AG09309 (cell line): ENCODE measurements at regions not wholly inside any gene's neighbourhood (a gene's known extent, or its start where the extent isn't known, plus 50 kb on each side); places are given as distances from the start of the nearest gene placed in this dataset.
"Not testable (repeated sequence)": the region's sequence is repeated elsewhere in the genome, so short reads cannot be mapped to it uniquely, and the experiment has no call there.

Experiments
- DNase-seq: peaks from one replicate; pipeline ENCODE4 v3.0.0-alpha.2; 2010; ENCODE audit warnings: low read depth
- H3K4me3 ChIP-seq: 2 replicates; pipeline ENCODE4 v1.5.1; 2011; ENCODE audit warnings: mild to moderate bottlenecking, low read depth, low read length, moderate library complexity; ENCODE audit not compliant: control insufficient read depth
- TF ChIP-seq, protein P1 (sequence below): IDR thresholded peaks from 2 replicates; pipeline ENCODE4 v1.5.1; 2011; ENCODE audit warnings: mild to moderate bottlenecking, low read depth, low read length, inconsistent platforms; ENCODE audit not compliant: insufficient read depth, control insufficient read depth; ENCODE audit errors: missing control alignments

DNA sequence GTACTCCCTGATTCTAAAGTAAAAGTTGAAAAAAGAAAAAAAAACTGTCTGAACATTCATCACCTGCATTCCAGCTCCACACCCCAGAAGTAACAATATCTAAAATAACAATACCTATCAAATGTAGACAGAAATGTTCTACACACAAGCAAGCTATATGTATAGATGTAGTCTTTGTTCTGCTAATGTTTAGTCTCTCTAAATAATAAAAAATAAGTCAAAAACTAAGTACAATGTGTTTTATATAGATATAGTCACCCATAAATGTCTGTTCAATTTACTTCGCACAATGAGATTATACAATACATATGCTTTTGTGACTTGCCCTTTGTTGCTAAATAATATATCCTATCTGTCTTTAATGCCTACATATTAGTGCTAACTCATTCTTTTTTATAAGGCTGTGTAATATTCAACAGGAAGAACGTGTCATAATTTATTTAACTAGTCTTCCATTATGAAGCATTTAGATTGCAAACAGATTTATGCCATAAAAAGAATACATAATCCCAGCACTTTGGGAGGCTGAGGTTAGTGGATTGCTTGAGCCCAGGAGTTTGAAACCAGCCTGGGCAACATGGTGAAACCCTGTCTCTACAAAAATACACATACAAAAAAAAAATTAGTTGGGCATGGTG is 216.2 kb upstream of the ZNF217 start:
- no peak for DNase-seq
- H3K4me3 ChIP-seq: no peak overlapping the region
- TF ChIP-seq, protein P1, sequence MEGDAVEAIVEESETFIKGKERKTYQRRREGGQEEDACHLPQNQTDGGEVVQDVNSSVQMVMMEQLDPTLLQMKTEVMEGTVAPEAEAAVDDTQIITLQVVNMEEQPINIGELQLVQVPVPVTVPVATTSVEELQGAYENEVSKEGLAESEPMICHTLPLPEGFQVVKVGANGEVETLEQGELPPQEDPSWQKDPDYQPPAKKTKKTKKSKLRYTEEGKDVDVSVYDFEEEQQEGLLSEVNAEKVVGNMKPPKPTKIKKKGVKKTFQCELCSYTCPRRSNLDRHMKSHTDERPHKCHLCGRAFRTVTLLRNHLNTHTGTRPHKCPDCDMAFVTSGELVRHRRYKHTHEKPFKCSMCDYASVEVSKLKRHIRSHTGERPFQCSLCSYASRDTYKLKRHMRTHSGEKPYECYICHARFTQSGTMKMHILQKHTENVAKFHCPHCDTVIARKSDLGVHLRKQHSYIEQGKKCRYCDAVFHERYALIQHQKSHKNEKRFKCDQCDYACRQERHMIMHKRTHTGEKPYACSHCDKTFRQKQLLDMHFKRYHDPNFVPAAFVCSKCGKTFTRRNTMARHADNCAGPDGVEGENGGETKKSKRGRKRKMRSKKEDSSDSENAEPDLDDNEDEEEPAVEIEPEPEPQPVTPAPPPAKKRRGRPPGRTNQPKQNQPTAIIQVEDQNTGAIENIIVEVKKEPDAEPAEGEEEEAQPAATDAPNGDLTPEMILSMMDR: no peak

DNA sequence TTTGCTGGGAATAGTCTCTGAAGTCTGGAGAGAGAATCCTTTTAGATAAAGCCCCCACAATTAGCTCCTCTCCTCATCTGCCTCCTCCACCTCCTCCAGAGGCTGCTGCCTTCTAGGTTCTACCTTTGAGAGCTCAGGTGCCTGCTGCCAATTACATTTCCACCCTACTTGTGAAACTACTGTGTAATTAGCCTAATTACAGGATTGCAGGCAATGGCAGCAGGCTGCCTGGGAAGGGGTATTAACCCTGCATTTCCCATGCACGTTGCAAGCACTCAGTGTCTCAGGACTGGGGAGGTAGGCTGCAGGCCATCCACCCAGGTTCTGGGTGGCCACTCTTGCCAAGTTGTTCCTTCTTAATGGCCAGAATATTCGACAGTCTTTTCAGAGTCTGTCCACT is 215.6 kb upstream of the ZNF217 start:
- TF ChIP-seq, protein P1: no peak
- H3K4me3 ChIP-seq: no peak overlapping the region
- no peak for DNase-seq

DNA sequence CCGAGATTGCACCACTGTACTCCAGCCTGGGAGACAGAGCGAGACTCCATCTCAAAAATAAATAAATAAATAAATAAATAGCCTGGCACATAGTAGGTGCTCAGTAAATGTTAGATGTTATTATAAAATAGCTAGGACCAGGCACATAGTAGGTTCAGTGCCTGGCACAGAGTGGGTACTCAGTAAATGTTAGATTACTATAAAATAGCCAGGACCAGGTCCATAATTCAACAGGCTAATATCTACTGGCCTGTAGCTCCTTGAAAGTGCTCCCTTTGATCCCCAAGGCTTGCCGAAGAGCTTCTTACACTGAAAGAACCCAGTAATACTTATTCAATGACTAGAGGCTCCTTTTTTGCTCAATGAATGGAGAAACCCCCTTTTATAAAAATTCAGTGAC is 215.1 kb upstream of the ZNF217 start:
- TF ChIP-seq, protein P1: no peak
- no peak for DNase-seq
- no peak overlapping the region for H3K4me3 ChIP-seq

DNA sequence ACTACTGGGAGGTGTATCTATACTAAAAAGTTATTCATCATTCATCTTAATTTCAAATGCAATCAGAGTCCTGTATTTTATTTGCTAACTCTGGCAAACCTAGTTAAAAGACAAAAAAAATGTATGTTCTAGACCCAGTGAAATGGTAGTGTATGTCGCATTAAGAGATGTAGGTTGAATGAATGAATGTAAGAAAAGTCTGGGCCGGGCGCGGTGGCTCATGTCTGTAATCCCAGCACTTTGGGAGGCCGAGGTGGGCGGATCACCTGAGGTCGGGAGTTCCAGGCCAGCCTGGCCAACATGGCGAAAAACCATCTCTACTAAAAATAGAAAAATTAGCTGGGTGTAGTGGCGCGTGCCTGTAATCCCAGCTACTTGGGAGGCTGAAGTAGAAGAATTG is 214.7 kb upstream of the ZNF217 start:
- not testable (repeated sequence) for DNase-seq, H3K4me3 ChIP-seq

DNA sequence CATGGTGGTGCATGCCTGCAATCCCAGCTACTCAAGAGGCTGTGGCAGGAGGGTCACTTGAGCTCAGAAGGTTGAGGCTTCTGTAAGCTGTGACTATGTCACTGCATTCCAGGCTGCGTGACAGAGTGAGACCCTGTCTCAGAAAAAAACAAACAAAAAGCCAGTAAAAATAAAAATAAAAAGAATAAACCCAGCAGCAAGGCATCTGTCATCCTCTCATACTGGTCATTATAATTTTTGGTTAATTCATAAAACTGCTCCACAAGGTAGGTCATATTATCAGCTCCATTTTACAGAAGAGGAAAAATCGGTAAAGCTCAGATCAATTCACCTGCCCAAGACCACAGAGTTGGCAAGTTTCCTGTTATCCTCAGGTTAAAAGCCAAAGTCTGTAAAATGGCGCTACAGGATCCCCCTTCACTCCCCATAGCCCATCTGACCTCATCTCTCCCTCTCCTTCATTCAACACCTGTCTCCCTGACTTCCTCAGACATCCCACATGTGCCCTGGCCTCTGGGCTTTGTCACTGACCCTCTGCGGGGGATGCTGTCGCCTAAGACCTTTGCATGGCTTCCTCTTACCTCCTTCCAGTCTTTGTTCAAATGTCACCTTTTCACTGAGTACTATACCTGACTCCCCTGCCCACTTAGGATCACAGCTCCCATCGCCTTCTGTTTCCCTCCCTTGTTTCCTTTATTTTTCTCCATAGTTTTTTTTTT is 213.2 kb upstream of the ZNF217 start:
- TF ChIP-seq, protein P1: no peak
- H3K4me3 ChIP-seq: no peak overlapping the region
- no peak for DNase-seq

DNA sequence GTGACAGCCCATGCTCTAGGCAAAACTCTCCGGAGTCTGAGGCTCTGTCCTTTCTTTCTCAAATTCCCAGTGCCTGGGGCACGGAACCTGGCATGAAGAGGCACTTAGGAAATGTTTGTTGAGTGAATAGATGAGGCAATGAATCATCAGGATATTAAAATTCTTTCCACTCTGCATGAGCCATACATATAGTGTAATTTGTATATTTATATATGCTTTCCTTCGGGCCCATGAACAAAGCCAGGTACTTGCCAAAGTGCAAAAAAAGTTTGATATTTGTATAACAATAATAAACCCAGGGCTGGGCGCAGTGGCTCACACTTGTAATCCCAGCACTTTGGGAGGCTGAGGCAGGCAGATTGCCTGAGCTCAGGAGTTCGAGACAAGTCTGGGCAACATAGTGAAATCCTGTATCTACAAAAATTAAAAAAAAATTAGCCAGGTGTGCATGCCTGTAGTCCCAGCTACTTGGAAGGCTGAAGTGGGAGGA is 212.3 kb upstream of the ZNF217 start:
- H3K4me3 ChIP-seq: no peak overlapping the region
- DNase-seq: no peak
- TF ChIP-seq, protein P1: no peak
